GM10248 (cell line): ENCODE measurements at regions not wholly inside any gene's neighbourhood (a gene's known extent, or its start where the extent isn't known, plus 50 kb on each side); places are given as distances from the start of the nearest gene placed in this dataset.
"Not testable (repeated sequence)": the region's sequence is repeated elsewhere in the genome, so short reads cannot be mapped to it uniquely, and the experiment has no call there.

Experiments used
- CTCF ChIA-PET: fragments of 300-600 bp; sonication (Branson Sonifier 250); formaldehyde crosslinking; extraction: SDS; loops from one replicate; lab custom pipeline; 2021; ENCODE audit warnings: antibody characterized with exemption; lab: Yijun Ruan, JAX
- POLR2A ChIA-PET: fragments of 350-650 bp; sonication (Branson Sonifier 250); formaldehyde crosslinking; extraction: SDS; loops from one replicate; lab custom pipeline; 2020; ENCODE audit warnings: antibody characterized with exemption; lab: Yijun Ruan, JAX
- DNase-seq: peaks from one replicate; pipeline ENCODE4 v3.0.0; 2012; ENCODE audit errors: extremely low spot score
- TF ChIP-seq, protein P1 (sequence below): IDR thresholded peaks from 2 replicates; pipeline ENCODE4 v1.5.1; 2012; ENCODE audit warnings: mild to moderate bottlenecking, low read depth; ENCODE audit errors: extremely low read depth, missing control alignments, control extremely low read depth

DNA sequence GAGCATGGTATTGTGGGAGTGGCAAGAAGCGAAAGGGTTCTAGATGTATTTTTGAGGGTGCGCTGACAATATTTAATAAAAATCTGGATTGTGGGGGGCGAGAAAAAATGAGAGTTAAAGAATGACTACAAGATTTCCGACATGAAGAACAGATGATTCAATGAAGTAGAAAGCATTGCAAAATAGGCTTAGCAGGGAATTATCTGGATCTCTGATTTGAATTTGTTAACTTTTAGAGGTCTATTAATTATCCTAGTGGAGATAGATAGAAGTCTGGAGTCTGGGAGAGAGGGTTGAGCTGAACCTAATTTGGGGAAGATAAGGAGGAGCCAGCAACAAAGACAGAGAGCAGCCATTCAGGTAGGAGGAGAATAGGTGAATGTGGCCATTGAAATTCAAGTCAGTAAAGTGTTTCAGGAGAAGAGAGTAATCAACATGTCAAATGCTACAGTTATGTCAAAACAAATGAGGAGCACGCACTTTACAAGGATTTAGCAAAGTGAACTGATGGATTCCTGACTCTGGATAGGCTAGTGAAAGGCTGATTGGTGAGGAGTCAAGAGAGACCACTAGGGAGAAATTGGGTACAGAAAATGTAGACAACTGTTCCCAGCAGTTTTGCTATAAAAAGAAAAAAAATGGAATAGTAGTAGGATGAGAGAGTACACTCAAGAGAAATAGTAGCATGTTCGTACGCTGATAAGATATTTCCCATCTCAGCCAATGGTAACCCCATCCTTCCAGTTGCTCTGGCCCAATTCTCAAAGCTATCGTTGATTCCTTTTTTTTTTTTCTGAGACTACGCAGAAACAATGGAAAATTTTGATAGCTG, 393.2 kb upstream of the CXADR start:
- POLR2A ChIA-PET = no interaction called here
- DNase-seq = no peak
- TF ChIP-seq, protein P1, sequence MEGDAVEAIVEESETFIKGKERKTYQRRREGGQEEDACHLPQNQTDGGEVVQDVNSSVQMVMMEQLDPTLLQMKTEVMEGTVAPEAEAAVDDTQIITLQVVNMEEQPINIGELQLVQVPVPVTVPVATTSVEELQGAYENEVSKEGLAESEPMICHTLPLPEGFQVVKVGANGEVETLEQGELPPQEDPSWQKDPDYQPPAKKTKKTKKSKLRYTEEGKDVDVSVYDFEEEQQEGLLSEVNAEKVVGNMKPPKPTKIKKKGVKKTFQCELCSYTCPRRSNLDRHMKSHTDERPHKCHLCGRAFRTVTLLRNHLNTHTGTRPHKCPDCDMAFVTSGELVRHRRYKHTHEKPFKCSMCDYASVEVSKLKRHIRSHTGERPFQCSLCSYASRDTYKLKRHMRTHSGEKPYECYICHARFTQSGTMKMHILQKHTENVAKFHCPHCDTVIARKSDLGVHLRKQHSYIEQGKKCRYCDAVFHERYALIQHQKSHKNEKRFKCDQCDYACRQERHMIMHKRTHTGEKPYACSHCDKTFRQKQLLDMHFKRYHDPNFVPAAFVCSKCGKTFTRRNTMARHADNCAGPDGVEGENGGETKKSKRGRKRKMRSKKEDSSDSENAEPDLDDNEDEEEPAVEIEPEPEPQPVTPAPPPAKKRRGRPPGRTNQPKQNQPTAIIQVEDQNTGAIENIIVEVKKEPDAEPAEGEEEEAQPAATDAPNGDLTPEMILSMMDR = no peak
- CTCF ChIA-PET = no interaction called here

DNA sequence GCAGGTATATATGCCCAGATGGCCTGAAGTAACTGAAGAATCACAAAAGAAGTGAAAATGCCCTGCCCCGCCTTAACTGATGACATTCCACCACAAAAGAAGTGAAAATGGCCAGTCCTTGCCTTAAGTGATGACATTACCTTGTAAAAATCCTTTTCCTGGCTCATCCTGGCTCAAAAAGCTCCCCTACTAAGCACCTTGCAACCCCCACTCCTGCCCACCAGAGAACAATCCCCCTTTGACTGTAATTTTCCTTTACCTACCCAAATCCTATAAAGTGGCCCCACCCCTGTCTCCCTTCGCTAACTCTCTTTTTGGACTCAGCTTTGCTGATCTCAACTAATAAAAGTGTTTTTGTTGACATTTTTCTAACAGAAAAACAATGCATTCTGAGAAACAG, 385.4 kb upstream of the CXADR start:
- DNase-seq, CTCF ChIA-PET, POLR2A ChIA-PET: not testable (repeated sequence)

DNA sequence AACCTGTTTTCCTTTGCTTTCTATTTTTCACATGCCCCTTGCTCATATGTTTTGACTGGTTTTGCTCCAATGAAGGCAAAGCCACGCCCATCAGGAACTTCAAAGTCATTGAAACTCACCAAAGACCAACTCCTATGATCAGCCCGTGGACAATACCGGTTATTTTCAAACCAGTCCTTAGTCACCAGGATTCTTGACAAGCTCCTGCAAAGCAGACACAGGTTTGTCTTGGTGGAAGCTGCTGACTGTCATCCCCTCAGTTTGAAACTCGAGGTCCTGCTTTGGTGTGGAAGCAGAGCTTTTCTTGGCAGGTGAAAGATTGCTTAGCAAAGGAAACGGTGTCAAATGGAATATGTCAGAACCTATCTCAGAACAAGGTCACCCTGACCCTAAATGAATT, 384.7 kb upstream of the CXADR start:
- POLR2A ChIA-PET = no interaction called here
- TF ChIP-seq, protein P1 = no peak
- CTCF ChIA-PET = no interaction called here
- no peak for DNase-seq

DNA sequence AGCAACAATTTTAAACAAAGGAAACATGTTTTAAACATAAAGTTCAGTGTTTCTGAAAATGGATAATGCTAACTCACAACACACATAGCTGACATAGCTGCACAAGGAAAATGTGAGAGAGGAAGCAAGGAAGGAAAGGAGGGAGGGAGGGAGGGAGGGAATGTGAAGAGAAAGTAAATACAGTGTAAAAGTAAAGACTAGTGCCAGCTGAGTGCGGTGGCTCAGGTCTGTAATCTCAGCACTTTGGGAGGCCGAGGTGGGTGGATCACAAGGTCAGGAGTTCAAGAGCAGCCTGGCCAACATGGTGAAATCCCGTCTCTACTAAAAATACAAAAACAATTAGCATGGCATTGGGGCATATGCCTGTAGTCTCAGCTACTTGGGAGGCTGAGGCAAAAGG, 373.7 kb upstream of the CXADR start:
- CTCF ChIA-PET = not testable (repeated sequence)

DNA sequence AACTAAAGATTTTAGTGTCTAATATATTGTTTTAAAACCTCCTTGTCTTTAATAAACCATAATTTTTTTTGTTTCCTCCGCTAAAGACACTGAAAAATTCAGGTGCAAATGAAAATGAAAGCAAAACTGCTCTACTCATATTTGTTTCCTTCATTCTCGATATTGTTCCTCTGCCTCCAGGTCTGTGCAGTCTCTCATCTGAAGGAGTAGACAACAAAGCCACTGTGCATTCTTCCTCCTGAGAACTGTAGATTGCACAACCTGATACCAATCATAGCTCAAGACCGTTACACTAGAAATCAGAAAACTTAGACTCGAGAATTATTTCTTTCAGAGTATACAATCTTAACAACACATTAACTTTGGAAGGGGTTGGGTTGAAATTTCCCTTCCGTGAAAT, 373.1 kb upstream of the CXADR start:
- no peak for DNase-seq
- POLR2A ChIA-PET = no interaction called here
- CTCF ChIA-PET = no interaction called here
- TF ChIP-seq, protein P1 = no peak

More for the DNA sequence above, 373.7 kb upstream of the CXADR start:
- POLR2A ChIA-PET, DNase-seq: not testable (repeated sequence)

DNA sequence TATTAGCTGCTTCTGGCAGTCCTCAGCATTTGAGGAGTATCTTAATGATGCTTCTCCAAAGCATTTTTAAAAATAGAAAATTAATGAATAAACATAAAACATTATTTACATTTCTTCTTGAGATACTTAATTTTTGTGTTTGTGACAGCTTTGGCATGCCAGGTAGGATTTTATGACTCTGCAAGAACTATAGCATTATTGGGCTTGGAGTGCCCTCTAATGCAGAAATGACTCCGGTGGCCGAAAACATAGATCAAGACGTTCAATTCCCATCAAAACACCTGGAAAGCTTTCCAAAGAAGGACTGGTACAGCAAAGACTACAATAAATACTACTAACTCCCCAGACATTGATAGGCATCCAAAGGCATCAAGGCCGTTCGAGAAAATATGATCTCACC, 366.4 kb upstream of the CXADR start:
- TF ChIP-seq, protein P1 = no peak
- ChIA-PET CTCF (no interaction called here), POLR2A (no interaction called here)
- DNase-seq = no peak

DNA sequence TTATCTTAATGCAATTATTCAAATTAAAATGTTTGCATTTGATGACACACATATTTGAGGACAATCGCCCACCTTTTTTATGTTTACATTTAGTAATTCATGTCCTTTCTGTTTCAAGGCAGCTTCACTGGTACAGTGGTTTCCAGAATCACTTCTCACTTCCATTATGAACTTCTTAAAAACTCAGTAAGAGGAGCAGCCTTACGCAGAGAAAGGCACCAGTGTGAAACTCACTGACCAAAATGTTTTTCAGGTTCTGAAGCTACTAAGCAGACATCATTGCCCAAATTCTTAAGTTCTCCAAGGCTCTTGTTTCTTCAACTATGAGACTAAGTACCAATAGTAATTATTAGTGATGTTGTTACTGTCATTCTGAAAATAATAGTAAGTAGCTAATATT, 353.1 kb upstream of the CXADR start:
- no peak for DNase-seq
- ChIA-PET CTCF (interaction anchor here (1.4 kb wide), 1 partner anchor 17 kb away, joined by 3 read pairs; no protein-coding TSS in a partner anchor), POLR2A (no interaction called here)
- TF ChIP-seq, protein P1 = no peak

DNA sequence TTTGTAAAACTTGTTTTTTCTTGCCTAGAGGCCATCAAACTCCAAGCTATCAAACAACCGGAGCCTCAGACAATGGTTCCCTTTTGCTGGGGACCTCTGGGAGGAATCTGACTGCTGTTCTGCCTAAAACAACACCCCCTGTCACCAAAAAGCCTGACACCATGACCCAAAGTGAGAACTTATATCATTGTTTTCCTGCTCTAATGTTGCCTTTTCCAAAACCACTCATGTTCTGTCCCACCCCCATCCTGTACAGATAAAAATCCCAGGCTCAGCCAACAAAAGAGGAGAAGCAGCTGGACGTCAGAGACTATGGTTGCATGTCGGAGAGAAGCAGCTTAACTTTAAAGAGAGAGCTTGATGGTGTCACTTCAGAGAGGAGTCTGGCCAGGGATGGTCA, 327.2 kb upstream of the CXADR start:
- TF ChIP-seq, protein P1 = no peak
- ChIA-PET POLR2A (no interaction called here), CTCF (no interaction called here)
- no peak for DNase-seq
